Testis (tissue), 2 donors: ENCODE measurements at regions not wholly inside any gene's neighbourhood (a gene's known extent, or its start where the extent isn't known, plus 50 kb on each side); places are given as distances from the start of the nearest gene placed in this dataset.

Experiments
- POLR2A ChIP-seq: fragments of 450-650 bp; IDR thresholded peaks from one replicate; pipeline ENCODE4 v1.6.1; 2017; ENCODE audit warnings: antibody characterized with exemption, mild to moderate bottlenecking, moderate library complexity
- TF ChIP-seq, protein P1 (sequence below), 3 experiments: fragments of 450-650 bp in 2 of 3; fragments of 200-600 bp in 1 of 3; sonication (generic) in 1 of 3; IDR thresholded peaks; one replicate each; pipeline ENCODE4 v1.5.1; 2016 to 2019; ENCODE audit warnings: antibody characterized with exemption in 3 of 3, mild to moderate bottlenecking in 2 of 3, moderate library complexity in 1 of 3

DNA sequence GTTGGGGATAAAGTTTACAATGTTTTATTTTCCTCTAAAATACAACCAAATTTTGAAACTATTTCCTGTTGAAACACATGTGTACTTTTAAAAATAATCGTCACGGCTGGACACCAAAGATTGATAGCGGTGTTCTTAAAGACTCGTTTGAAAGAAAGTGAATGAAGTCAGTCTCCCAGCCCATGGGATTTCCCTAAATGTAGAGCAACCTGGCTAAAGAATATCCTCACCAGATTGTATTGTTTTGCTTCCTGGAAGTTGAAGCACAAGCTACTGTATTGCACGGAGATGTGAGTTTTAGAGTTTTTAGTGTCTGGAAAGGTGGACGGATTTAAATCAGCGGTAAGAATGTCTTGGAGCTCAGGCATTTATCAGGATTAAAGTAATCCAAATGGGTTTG, 189.5 kb downstream of the THBS2 start:
- TF ChIP-seq, protein P1, sequence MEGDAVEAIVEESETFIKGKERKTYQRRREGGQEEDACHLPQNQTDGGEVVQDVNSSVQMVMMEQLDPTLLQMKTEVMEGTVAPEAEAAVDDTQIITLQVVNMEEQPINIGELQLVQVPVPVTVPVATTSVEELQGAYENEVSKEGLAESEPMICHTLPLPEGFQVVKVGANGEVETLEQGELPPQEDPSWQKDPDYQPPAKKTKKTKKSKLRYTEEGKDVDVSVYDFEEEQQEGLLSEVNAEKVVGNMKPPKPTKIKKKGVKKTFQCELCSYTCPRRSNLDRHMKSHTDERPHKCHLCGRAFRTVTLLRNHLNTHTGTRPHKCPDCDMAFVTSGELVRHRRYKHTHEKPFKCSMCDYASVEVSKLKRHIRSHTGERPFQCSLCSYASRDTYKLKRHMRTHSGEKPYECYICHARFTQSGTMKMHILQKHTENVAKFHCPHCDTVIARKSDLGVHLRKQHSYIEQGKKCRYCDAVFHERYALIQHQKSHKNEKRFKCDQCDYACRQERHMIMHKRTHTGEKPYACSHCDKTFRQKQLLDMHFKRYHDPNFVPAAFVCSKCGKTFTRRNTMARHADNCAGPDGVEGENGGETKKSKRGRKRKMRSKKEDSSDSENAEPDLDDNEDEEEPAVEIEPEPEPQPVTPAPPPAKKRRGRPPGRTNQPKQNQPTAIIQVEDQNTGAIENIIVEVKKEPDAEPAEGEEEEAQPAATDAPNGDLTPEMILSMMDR (IDR thresholded peaks at IDR 0.05), result no peak
- TF ChIP-seq POLR2A, result no peak
